Fibroblast of the aortic adventitia (primary cell): ENCODE measurements at regions not wholly inside any gene's neighbourhood (a gene's known extent, or its start where the extent isn't known, plus 50 kb on each side); places are given as distances from the start of the nearest gene placed in this dataset.

ENCODE experiments used
- DNase-seq: peaks from one replicate; pipeline ENCODE4 v3.0.0-alpha.2; 2010; ENCODE audit warnings: low read depth
- H3K4me3 ChIP-seq: 2 replicates; pipeline ENCODE4 v1.5.1; 2011; ENCODE audit warnings: low read depth, mild to moderate bottlenecking, control low read depth, low read length, moderate library complexity
- CTCF ChIP-seq: IDR thresholded peaks from 2 replicates; pipeline ENCODE4 v1.5.1; 2011; ENCODE audit warnings: mild to moderate bottlenecking, low read length, control low read depth, inconsistent platforms; ENCODE audit not compliant: insufficient read depth

DNA sequence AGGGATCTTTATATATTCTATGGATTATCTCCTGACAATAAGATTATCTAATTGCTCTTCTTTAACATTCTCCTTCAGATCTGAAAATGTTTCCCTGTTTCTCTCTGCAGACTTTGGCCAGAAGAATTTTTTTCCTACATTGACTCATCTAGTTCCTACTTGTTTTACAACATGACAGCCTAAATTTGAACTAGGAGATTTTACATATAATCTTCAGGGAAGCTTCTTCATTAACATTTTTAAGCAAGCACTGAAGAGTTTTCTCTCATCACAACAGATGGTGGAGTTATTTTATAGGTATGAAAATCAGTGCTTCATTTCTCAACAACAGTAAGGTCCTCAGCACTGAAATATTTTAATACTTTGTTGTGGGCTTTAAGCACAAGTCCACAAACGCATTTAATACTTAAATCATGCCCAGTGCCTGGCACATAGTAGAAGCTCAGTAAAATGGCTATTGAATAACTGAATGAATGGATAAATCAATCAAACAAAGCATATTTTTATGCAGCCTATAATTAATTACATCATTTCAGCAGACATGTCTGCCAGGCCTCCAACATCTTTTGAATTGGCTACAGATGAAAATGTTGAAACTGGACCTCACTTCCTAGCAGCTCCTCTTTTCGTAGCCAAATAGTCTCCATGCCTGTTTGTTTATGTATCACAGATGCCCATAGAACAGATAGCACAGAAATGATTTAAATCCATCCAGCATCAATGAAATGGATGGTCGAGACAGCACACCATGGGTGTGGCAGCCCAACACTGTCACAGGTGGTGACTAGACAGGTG is 117.3 kb upstream of the POU2AF2 start:
- no peak for TF ChIP-seq CTCF
- H3K4me3 ChIP-seq = no peak overlapping the region
- DNase-seq = no peak

GRCh38 chr11:111124724-111125123 is 120.8 kb upstream of the POU2AF2 start:
- TF ChIP-seq CTCF = no peak
- no peak for DNase-seq

GRCh38 chr11:111123463-111124398 is 121.8 kb upstream of the POU2AF2 start:
- H3K4me3 ChIP-seq = no peak overlapping the region
- TF ChIP-seq CTCF = no peak
- DNase-seq = no peak

More at GRCh38 chr11:111124724-111125123, 120.8 kb upstream of the POU2AF2 start:
- H3K4me3 ChIP-seq = no peak overlapping the region

- DNase-seq = no peak
- no peak for TF ChIP-seq CTCF
- no peak overlapping the region for H3K4me3 ChIP-seq
These were observed 124.7 kb upstream of the POU2AF2 start for GRCh38 chr11:111120696-111121302.

- DNase-seq = no peak
- no peak for TF ChIP-seq CTCF
- no peak overlapping the region for H3K4me3 ChIP-seq
These were observed 125.4 kb upstream of the POU2AF2 start for GRCh38 chr11:111120161-111120560.

DNA sequence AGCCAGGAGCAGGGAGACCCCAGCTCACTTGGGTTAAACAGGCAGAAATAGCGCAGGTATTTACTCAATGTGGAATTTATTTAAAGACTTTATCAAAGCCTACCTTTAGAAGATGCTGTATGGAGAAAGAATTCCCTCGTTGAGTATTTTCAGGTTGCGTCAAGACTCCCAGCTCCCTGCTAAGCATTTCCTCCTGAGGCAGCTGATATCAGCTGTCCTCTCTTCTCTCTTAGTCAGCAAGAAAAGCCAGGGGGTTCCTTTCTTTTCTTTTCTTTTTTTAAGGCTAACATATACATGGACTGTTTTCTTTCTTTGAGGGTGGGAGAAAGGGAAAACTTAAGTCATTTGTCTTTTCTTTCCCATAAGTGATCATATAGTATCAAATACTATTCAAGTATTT is 125.8 kb upstream of the POU2AF2 start:
- no peak overlapping the region for H3K4me3 ChIP-seq
- no peak for TF ChIP-seq CTCF
- DNase-seq = peak; percentile 4
